GM19023 (cell line): ENCODE measurements at regions not wholly inside any gene's neighbourhood (a gene's known extent, or its start where the extent isn't known, plus 50 kb on each side); places are given as distances from the start of the nearest gene placed in this dataset.
"Not testable (repeated sequence)": the region's sequence is repeated elsewhere in the genome, so short reads cannot be mapped to it uniquely, and the experiment has no call there.

Experiments
- ATAC-seq: cut with Tn5 transposase; IDR thresholded peaks from one replicate; pipeline ENCODE4 v1.9.1; 2021; ENCODE audit warnings: mild to moderate bottlenecking, moderate library complexity; ENCODE audit not compliant: unreplicated experiment

GRCh38 chr4:84231539-84232055 is 267.5 kb downstream of the NKX6-1 start:
- ATAC-seq: no peak

- ATAC-seq: no peak
Observed at GRCh38 chr4:84224522-84224921, 274.6 kb downstream of the NKX6-1 start.

- ATAC-seq: no peak
Observed at GRCh38 chr4:84221704-84222103, 277.4 kb downstream of the NKX6-1 start.

GRCh38 chr4:84220990-84221389 is 278.1 kb downstream of the NKX6-1 start:
- ATAC-seq: no peak

DNA sequence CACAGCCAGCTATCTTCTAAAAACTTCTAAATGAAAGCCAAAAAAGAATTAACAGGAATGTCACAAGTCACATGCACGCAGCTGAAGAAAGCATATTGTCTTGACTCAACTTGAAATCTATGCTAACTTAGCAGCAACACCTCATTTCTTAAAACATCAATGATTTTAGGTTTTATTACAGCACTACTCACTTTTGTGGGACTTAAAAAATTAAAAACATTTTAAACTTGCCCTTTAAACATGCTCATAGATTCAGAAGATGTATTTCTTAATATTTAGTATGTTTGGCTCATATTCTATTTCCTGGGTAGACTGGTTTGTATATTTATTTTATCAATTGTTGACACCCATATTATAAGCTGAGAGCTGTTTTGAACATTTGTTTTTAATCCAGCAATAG is 279.4 kb downstream of the NKX6-1 start:
- no peak for ATAC-seq

- ATAC-seq: no peak
Observed at GRCh38 chr4:84218031-84218430, 281.1 kb downstream of the NKX6-1 start.

DNA sequence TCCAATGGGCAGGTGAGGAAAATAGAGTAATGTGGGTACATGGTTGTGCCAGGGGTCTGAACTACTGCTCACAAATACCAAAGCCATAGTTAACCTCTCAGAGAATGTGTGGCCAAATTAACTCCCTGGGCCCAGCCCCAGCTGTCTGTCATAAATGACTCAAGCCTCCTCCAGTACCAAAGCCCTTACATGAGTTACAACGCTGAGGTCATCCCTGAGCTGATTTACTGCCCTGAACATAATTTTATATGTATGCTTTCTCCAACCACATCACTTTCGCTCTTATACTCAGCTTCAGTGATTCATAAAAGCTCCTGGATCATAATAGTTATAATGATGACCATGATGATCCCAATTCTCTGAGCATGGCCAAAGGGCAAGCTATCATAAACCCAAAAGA is 283.9 kb downstream of the NKX6-1 start:
- no peak for ATAC-seq

DNA sequence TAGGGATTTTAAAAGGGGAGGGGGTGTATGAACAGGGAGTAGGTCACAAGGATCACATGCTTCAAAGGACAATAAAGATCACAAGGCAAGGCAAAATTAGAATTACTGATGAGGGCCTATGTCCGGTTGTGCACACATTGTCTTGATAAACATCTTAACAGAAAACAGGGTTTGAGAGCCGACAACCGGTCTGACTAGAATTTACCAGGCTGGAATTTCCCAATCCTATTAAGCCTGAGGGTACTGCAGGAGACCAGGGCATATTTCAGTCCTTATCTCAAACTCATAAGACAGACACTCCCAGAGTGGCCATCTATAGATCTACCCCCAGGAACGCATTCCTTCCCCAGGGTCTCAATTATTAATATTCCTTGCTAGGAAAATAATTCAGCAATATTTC is 292.9 kb downstream of the NKX6-1 start:
- not testable (repeated sequence) for ATAC-seq

DNA sequence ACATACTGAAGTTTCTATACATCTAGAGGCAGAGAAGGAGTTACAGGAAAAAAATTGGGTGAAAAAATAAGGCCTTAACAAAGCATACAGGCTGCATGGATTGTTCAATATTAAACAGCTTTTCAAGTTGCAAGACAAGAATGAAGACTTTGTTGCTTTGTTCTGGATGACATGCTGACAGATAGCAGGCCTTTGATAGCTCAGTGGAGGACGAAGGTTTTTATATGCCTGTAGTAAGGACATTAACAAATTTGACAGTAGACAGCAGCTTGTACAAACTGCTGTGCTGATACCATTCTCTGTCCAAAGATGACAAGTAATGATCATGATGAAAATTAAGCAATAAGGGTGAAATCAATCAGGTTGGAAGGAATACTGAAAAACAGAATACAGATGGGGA is 309.9 kb downstream of the NKX6-1 start:
- ATAC-seq: no peak

- ATAC-seq: no peak
Observed at GRCh38 chr4:84179409-84179808, 319.7 kb downstream of the NKX6-1 start.

DNA sequence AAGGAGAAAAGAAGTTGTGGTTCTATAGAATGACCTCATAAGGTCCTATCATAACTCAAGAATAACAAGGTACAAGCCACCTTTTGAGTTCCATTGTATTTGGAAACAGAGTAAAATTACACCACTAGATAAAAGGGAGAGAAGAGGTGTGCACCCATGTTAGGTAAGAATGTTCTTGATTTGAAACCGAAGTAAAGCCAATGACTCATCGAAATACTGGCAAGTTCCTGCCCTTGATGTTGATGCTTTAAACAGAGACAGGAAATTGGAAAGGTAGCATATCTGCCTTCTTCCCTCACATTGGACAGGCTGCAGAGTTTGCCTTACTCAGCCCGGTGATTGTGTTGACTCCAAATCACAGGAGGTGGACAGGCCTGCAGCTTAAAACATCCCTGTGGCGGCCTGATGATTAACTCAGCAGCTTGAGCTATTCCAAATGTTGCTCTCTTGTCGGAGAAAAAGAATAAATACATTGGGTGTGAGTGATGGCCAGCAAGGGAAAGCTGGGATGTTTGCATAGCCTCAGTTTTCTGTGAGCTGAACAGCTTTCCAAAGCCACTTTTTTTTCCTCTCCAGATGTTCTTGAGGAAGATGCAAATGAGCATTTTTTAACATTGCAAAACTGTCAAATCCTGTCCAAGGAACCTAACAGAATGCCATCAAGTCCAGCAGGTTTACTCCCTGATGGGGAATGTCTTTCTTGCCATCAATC is 321.1 kb downstream of the NKX6-1 start:
- no peak for ATAC-seq

DNA sequence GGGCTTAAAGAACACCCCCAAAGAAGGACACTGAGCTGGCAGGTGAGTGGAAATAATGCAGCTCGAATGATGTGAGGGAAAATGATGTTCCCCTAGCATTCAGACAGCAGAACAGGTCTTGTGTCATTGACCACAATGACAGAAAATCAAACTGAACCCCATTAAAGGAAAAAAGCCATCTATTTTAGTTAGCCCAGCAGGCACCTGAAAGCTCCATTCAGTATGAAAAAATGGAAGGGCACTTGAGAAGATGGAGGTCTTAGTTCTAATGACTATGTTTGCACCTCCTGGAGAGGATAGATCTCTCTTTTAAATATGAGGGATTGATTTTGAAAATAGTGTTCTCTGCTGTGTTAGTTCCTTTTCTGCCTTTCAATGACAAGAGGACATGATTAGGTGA is 323.1 kb downstream of the NKX6-1 start:
- no peak for ATAC-seq

DNA sequence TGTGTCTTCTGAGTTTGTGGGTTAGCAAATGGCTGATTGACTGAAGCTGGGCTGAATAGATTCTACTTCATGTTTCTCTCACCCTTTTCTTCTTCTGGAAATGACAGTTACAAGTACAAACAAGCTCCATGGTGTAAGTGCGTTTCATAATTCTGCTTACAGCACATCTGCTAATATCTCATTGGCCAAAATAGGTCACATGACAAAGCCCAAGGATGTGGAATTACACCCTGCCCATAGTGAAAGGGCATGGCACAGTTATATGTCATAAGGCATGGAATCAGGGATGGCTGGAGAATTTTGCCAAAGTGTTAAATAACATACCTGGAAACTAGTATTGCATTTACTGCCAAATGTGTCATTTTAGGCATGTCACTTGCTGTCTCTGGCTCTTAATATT is 327.2 kb downstream of the NKX6-1 start:
- no peak for ATAC-seq

- no peak for ATAC-seq
Observed at GRCh38 chr4:84167564-84167963, 331.5 kb downstream of the NKX6-1 start.

DNA sequence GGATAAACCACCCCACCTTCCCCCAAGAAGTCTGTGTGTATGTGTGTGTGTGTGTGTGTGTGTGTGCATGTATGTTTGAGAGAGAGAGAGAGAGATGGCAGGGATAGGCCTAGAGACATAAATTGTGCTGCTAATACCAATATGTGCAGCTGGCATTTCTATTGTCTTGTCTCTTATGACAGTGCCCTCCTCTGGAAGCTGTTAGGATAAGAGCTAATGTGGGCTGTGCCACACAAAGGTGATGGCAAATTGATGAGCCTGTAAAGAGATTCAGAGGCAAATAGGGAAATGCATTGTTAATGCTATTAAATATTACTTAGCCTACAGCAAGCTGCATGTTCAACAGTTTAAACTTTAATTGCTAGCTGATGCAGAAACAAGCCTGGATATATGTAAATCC is 332.0 kb downstream of the NKX6-1 start:
- ATAC-seq: no peak

DNA sequence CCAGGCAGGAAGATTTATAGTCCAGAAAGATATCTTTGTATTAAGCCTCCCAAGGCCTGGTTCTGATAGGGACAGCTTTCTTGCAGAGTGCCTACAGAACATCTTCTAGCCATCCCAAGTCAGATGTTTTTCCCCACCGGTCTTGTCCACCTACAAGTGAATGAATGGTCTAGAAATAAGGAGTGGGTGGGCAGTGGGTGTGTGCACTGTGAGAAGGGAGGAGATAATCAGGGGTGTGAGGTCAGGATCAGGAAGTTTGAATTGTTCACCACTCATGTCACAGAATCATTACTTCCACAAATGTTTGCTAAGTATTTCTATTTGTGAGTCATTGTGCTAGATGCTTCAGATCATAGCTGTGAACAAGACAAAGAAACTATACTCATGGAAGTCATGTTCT is 332.6 kb downstream of the NKX6-1 start:
- ATAC-seq: no peak

DNA sequence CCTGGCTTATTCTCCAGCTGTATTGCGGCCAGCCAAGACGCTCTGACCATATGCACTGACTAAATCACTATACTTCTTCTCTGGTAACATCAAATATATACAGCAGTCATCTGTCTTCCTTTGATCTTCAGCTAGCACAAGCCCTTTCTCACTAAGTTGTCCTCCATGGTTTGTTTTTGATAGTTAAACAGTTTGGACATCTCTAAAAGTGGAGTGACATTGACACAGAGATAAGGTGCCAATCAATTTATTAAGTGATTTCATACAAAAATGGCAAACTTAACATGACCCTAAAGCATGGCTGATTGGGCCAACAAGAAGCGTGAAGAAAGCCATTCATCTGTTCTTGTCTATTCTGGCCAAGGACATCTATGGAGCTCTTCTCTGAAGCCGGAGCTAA is 334.9 kb downstream of the NKX6-1 start:
- no peak for ATAC-seq

DNA sequence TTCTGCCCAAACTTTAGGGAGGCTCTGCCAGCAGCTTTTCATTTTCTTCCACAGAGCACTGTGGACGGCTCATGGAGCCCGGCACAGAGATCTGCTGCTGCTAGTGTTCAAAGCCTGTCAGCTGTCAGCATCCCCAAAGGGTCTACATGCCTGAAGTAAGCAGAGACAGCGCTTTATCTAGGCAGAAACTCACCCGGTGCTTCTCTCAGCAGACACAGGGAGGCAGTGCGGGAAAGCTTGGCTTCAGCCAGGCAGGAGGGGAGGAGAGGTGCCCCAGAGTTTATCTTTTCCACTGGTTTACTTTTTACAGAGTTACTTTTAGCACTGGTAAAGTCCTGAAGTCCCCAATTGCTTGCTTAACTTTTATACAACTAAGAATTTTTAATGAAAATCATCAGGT is 339.3 kb downstream of the NKX6-1 start:
- no peak for ATAC-seq

GRCh38 chr4:84158670-84159069 is 340.4 kb downstream of the NKX6-1 start:
- ATAC-seq: no peak

GRCh38 chr4:84151574-84151973 is 347.5 kb downstream of the NKX6-1 start:
- no peak for ATAC-seq

DNA sequence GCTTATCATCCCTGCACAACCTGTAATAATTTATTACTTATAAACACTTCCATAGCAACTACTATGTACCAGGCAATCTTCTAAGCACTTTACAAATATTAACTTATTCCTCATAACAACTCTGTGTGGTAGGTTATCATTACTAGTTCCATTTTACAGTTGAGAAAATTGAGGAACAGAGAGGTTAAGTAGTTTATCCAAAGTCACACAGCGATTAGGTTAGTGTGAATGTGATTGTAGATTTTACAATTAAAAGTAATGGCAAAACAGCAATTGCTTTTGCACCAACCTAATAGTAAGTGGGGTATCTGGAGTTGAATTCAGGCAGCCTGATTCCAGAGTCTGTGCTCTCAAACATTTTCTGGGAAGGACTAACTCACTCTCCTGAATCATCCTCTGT is 348.9 kb downstream of the NKX6-1 start:
- no peak for ATAC-seq

GRCh38 chr4:84147831-84148230 is 351.3 kb downstream of the NKX6-1 start:
- no peak for ATAC-seq

GRCh38 chr4:84146300-84146959 is 352.7 kb downstream of the NKX6-1 start:
- peak; percentile 60 for ATAC-seq
